GM19035 (cell line): ENCODE measurements at regions not wholly inside any gene's neighbourhood (a gene's known extent, or its start where the extent isn't known, plus 50 kb on each side); places are given as distances from the start of the nearest gene placed in this dataset.
"Not testable (repeated sequence)": the region's sequence is repeated elsewhere in the genome, so short reads cannot be mapped to it uniquely, and the experiment has no call there.

Experiments
- ATAC-seq: cut with Tn5 transposase; IDR thresholded peaks from one replicate; pipeline ENCODE4 v1.9.1; 2021; ENCODE audit not compliant: unreplicated experiment

DNA sequence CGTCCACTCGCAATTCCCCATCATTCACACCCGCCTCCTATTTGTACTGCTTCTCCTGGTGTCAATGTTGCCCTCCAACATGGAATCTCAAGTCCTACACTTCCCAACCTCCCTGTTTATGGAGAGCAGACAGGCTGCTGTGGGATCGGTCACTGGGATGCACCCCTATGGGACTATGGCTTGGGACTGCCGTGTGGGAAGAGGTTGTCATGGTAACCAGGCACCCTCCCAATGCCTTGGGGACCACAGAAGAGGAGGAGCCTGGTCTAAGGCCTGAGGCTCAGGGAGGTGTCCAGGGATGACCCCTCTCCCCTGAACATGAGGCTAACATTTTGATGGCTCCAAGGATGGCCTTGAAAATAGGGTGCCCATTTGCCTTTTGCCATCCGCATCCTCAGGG is 116.6 kb upstream of the CST7 start:
- no peak for ATAC-seq

DNA sequence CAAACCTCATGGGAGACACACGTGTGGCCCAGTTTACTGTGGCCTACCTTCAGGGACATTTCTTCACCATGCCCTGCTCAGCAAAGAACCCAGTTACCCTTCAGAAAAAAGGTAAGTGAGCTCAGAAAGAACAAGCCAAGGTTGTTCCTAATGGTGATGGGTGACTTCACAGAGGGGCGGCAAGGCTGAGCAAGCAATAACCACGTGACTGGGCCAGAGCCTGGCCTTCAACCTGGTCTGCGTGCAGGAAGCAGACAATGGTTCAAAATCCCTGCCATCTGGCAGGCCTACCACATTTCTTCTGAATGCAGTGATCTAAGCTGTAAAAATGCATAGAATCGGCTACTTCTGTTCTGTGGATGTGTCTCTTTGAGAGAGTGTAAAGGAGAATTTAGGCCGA is 115.5 kb upstream of the CST7 start:
- no peak for ATAC-seq

DNA sequence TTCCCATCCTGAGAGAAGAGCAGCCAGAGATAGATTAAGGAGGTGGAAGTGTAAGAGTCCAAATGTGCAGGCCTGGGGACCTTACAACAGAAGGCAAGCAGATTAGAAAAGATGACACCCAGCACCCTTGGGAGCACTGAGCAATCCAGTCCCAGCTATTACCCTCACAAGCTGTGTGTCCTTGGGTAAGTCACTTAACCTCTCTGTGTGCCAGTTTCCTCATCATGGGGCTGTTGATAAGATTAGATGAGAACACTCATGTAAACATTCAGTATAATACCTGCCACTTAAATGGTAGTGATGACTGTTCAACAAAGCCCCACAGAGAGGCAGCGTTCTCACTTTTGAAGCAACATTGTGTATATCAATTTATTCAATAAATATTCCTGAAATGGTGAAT is 114.8 kb upstream of the CST7 start:
- ATAC-seq = no peak

DNA sequence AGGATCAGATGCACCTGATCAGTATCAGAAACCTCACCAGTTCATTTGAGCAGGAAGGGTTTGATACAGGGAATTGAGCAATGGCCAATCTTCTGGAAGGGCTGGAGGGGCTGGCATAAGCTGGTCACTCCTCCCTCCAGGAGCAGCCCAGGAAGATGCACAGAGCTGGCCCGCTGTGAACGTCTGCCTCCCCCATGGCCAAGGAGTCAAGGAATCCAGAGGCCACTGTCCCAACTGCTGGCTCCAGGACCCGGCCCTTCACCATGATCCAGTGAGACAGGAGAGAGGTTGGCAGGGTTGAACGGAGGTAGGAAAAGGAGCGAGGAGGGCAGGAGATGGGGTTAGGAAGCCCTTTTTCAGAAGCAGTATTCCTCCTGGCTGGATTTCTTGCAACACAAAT is 113.9 kb upstream of the CST7 start:
- ATAC-seq = no peak

DNA sequence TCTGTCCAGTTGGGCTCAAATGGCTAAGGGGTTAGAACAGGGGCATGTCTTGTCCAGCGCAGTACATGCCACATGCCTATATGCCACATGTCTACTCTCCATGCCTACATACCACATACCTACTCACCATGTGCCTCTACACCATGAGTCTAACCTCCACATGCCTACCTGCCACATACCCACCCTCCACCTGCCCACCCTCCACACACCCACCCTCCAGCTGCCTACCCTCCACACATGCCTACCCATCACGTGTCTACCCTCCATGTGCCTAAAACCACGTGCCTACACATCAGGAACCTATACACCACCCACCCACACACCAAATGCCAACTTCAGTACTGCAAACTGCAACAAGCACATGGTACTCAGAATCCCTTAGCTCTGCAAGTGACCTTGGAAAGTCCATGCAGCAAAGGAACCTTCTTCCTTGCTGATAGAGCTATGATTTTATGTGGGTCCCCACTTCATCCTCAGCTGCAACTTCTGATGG is 113.0 kb upstream of the CST7 start:
- ATAC-seq = no peak

DNA sequence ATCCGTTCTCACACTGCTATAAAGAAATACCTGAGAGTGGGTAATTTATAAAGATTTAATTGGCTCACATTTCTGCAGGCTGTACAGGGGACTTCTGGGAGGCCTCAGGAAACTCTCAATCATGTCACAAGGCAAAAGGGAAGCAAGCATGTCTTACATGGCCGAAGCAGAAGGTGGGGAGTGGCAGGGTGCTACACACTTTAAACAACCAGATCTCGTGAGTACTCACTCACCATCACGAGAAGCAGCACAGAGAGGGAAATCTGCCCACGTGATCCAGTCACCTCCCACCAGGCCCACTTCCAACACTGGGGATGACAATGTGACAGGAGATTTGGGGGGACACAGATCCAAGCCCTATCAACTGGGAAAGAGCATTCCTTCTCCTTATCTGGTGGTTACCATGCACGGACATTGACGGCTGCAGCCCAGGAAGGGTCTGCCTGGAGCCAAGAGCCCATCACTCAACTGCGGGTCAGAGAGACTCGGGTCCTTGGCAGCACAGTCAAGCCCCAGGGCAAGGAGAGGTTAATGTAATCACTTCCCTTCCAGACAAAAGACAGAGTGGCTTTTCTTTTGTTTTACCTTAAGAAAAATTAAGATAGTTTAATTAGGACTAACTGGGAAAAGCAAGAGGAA is 112.3 kb upstream of the CST7 start:
- ATAC-seq = no peak

DNA sequence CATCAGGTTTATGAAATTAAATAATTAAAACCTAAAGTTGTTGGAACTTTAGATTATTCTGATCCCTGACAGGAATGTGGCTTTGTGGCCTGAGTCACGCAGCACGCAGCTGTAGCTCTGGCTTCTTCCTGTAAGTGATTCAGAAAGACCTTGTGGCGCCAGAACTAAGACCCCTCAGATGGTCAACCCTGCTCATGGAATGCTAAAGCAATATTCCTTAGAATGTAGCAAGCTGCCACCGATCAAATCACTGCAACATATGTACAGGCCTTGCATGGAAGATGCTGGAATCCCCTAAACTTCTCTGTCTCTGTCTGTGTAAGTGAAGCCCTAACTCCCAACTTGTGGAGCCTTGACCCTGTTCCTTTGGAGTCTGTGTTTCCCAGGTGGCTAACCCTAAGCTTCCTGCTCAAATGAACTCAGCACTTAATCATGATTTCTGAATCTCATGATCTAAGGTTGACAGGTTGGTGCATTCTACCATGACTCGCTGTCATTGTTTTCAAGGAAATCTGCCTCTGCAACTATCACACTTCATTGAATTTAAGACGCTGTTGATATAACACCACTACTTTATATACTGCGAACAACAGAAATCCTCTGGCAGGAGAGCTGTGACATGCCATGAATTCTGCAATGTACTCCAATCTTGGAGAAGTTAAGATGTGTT is 111.2 kb upstream of the CST7 start:
- no peak for ATAC-seq

DNA sequence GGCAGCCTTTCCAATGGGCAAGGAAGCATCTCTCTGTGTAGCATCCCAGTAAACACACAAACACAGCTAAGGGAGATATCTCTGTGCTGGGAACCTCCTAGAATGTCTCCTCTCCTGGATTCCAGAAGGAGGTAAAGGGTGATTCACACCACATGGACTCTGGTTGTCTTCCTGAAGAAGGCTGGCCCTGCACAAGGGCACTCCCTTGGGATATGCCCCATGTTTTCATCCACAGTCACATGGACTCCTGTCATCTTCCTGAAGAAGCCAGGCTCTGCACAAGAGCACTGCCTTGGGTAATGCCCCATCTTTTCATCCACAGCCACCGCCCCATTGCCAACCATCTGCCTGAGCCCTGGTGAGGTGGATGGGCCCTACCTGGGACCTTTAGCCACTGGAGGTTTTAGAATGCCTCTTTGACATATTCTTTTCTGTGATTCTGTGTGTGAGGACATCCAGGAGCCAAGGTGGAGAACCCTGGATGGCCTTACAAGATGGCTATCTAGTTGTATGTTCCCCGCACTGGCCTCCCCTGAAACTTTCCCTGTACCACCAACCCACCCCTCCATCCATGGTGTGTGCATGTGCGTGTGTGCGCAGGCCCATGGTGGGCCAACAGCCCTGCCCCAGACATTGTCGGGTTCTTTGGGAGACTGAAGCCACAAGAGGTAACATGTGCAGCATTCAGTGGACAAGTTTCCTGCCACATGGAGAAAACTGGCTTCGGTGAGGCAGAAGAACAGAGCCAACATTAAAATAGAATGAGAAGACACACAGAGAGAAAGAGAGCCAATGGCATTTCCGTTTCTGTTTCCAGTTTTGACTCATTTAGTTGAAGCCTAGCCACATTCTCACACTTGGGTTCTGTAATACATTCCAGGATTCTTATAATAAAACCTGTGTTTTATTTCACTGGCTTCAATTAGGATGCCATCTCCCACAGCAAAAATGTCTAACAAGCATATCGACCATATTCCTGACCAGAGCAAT is 110.2 kb upstream of the CST7 start:
- no peak for ATAC-seq

DNA sequence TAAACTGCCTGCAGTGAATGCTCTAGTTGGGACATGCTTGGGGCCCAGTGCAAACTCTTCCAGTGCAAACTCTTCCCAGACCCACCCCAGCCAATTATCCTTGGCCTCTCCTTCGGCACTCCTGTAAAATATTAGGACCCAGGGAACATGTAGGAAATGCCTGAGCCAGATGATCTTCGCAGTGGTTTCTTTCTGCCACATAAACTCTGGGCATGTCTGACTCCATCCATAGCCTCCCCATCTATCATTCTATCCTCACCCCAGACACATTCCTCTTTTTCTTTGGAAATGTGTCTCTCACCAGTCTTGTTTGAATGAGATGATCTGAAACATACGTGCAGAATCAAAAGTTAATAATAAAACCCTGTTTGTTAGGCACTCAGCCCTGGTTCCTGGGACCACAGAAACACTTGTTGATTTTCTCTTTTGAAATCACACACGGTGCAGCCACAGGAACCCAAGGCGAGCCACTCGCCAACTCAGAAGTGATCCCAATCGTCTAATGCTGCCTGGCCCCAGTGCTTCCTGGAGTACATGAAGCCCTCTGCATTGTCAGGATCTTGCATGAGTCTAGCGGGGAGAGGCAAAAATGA is 108.9 kb upstream of the CST7 start:
- no peak for ATAC-seq

DNA sequence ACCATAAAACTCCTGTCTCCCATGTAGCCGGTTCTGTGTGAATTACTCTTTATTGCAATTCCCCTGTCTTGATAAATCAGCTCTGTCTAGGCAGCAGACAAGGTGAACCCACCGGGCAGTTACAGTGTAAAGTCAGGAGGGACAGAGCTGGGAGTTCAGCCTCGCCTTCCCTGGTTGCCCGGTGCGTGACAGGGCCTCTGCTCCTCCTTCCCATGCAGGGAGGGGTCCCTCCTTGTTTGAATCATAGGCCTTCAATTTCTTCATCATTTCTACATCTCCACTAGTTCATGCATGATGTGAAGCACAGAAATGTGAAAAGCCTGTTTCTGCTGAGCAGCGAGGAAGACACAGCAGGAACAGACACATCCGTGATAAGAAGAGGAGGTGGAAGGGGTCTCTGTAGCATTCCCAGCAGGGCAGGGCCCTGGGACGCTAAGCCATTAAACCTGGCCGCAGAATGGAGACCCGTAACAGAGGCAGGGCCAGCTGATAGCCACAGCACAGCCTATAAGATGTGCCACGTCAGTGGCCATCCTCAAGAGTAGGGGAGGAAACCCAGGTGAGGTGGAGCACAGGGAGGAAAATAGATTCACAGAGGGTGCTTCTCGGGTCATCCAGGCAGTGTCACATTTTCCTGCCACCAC is 106.7 kb upstream of the CST7 start:
- ATAC-seq = no peak

DNA sequence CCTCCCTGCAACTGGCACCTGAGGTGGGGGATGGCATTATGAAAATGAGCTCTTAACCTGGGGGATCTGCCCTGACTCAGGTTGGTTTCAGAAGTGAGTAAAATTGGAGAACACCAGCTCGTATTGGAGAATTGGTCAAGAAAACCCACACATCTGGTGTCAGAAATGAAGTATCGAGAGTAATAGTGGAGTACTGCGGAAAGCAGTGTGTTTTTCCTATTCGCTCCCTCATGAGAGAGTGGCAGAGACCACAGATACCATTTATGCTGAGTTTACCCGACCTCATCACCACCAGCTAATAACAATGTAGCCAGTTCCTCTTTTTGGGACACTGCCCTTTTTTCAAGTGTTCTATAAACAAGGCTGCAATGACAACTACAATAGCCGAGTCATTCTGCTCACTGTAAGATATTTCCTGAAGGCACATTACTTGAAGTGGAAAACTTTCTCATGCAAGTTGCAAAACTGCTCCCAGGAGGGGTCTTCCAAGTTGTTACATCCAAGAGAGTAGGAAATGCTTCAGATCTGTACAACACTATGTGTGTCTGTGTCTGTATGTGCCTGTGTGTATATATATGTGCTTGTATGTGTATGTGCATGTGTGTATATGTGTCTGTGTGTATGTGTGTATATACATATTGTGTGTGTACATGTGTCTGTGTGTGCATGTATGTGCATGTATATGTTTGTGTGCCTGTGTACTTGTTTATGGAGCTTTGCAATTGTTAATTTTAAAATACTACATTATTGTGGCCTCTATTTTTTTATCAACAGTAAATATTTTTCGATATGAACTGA is 106.0 kb upstream of the CST7 start:
- ATAC-seq = peak; percentile 88

DNA sequence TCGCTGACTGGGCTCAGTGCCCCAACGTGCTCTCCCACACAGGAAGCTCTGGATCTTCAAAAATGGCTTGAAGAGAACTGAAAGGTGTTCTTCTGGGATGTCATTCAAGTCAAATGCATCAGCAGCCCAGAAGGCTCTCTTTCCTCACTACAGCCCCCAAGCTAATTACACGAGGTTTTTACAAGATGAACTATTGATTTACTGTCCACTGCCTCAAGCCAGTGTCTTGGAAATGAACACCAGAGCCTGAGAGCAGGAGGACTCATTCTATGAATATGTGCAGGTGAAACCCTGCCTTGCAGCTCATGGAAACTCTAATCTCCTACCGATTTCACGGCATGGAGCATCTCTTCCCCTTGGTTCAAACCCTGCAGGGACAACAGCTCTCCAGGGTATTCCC is 98.9 kb upstream of the CST7 start:
- no peak for ATAC-seq

DNA sequence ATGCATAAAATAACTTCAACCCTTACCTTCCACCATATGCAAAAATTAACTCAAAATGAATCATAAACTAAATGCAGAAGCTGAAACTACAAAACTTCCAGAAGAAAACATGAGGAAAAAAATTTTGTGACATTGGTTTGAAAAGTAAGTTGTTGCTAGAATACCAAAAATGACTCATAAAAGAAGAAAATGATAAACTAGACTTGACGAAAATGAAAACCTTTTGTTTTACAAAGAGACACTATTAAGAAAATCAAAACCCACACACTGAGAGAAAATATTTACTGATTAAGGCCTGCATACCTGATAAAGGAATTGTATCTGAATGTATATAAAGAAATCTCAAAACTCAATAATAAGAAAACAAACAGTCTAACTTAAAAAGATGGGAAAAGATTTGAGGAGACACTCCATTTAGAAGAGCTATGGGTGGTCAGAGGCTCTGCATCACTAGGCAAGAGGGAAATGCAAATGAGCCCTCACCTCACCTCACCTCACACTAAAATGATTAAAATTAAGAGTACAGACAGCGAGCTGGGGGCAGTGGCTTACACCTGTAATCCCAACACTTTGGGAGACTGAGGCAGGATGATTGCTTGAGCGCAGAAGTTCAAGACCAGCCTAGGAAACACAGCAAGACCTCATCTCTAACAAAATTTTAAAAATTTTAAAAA is 97.6 kb upstream of the CST7 start:
- ATAC-seq = no peak

DNA sequence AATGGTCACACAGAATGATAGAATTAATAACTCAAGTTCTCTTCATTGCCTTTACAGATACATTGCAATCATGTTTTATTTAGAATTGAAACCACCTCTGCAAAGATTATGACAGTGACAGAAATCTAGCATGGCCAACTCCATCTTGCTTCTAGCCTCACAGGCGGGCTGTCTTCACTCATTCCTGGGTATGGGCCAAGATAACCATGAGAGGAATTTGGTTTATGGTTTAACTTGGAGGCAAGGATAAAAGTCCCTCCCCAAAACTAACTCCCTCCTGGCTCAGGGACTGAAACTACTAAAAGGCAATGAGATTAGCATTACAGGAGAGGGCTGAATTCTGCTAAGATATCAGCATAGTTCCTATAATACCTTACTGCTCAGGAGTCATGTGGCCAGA is 95.2 kb upstream of the CST7 start:
- ATAC-seq = no peak

DNA sequence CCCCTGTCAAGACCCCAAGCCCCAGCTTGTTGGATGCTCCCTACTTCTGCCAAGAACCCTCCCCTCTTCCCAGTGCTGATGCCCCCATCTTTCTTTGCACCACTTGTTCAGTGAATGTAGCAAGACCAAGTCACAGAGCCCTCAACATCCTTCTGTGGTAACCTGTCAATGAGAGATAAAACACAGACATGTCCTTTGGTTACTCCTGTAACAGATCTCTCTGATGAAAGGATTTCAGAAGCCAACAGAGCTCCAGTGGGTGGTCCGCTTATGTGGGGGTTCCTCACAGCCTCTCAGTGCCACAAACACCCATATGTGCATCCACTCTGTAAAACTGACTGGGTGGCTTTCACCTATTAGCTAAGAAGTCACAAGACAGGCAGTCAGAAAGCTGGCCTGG is 93.2 kb upstream of the CST7 start:
- ATAC-seq = no peak

DNA sequence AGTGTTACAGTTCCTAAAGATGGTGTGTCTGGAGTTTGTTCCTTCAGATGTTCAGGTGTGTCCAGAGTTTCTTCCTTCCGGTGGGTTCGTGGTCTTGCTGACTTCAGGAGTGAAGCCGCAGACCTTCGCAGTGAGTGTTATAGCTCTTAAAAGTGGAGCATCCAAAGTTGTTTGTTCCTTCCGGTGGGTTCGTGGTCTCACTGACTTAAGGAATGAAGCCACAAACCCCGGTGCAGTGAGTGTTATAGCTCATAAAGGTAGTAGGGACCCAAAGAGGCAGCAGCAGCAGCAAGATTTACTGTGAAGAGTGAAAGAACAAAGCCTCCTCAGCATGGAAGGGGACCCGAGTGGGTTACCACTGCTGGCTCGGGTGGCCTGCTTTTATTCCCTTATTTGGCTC is 90.6 kb upstream of the CST7 start:
- not testable (repeated sequence) for ATAC-seq

DNA sequence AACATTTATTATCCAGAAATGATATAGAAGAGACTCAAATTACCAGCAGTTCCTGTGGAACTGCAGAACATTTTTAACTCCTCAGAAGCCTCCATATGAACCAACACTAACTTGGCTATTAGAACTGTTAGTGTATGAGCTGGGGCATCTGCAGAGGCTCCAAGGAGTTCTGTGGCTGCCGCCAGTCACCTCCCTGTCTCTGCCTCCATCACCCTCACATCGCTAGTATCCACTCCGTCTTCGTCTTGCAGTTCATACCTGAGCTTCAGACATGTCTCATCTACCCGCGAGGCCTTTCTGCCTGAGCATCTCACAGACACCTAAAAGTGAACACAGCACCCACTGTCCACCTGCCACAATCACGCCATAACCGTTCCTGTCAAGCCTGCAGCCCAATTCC is 89.5 kb upstream of the CST7 start:
- no peak for ATAC-seq

DNA sequence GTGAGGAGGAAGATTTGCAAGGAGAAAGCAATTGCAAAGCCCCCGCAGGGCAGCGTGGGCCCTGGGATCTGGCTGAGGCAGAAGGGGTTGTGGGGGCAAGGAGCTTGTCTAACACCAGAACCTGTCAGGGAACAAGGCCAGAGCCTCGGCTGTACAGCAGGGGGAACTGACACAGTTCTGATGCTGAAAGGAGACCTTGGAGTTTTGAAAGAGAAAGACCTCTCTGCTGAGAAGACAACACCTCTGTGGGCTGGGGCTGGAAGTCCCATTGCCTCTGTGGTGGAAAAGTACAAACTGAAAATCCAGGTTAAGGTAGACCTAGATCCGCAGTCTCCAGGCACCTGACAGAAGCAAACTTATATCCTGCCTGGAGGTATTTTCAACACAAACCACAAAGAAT is 86.9 kb upstream of the CST7 start:
- no peak for ATAC-seq

DNA sequence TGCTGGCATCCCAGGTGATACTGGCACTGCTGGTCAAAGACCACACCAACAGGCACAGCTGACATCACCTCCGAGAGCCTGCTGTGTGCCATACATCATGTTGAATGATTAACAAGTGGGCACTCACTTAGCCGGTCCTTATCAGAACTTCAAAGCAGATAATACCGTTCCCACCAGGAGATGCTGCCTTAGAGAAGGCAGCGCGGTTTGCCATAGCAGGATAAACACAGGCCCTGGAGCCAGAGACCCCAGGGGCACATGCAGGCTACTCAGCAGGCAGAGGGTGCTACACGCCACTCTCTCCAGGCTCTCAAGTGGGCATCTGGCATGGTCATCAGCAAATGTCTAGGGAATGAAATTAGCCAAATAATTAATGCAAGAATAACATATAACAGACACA is 86.5 kb upstream of the CST7 start:
- no peak for ATAC-seq

DNA sequence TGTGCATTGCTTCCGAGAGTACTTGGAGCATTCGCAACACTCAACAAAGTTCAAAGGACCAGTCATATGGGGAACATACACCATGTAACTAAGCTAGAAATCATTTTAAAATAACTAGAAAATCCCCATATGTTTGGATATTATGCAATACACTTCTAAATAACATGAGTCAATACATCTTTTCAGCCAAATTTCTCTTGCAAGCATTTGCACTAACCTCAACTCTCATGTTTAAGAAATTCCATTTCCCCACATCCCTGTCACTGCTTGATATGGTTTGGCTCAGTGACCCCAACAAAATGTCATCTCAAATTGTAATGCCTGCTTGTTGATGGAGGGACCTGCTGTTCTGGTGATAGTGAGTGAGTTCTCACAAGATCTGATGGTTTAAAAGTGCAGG is 85.7 kb upstream of the CST7 start:
- ATAC-seq = no peak
